H1 (cell line): ENCODE measurements at regions not wholly inside any gene's neighbourhood (a gene's known extent, or its start where the extent isn't known, plus 50 kb on each side); places are given as distances from the start of the nearest gene placed in this dataset.

Experiments used
- BCL11A ChIP-seq, 2 experiments: IDR thresholded peaks; one replicate each; pipeline ENCODE4 v1.6.1; 2011; ENCODE audit warnings: low read depth in 2 of 2, low read length in 2 of 2, mild to moderate bottlenecking in 2 of 2
- CREB1 ChIP-seq: IDR thresholded peaks from 2 replicates; pipeline ENCODE4 v1.6.1; 2012; ENCODE audit warnings: inconsistent platforms
- CTCF ChIP-seq, 3 experiments: IDR thresholded peaks; 1 replicate in 2 of 3; 2 replicates in 1 of 3; pipeline versions ENCODE4 v1.5.1 to v1.6.1; 2011; ENCODE audit warnings: low read length in 3 of 3, mild to moderate bottlenecking in 3 of 3, inconsistent platforms in 2 of 3, low read depth in 1 of 3, moderate library complexity in 1 of 3; ENCODE audit not compliant: insufficient read depth in 1 of 3; ENCODE audit errors: control extremely low read depth in 1 of 3
- EGR1 ChIP-seq: IDR thresholded peaks from 2 replicates; pipeline ENCODE4 v1.6.1; 2011; ENCODE audit warnings: low read depth, low read length, borderline replicate concordance
- EP300 ChIP-seq, 2 experiments: IDR thresholded peaks; 1 replicate in 1 of 2; 2 replicates in 1 of 2; pipeline ENCODE4 v1.6.1; 2011 to 2012; ENCODE audit warnings: low read depth in 2 of 2, low read length in 2 of 2, mild to moderate bottlenecking in 2 of 2, borderline replicate concordance in 1 of 2, inconsistent platforms in 1 of 2, moderate library complexity in 1 of 2
- EZH2 ChIP-seq: fragments of 200-600 bp; sonication (generic); IDR thresholded peaks from 2 replicates; pipeline ENCODE4 v1.7.1; 2012; ENCODE audit warnings: low read depth, mild to moderate bottlenecking, moderate library complexity, low read length, inconsistent platforms; ENCODE audit not compliant: severe bottlenecking
- POLR2AphosphoS5 ChIP-seq: IDR thresholded peaks from 2 replicates; pipeline ENCODE4 v1.6.1; 2011; ENCODE audit warnings: low read depth, low read length
- SUZ12 ChIP-seq: fragments of 200-600 bp; sonication (generic); IDR thresholded peaks from 2 replicates; pipeline ENCODE4 v1.6.1; 2012; ENCODE audit warnings: mild to moderate bottlenecking, inconsistent platforms, low read length, moderate library complexity, mixed read lengths

- TF ChIP-seq EGR1, result no peak
- no peak for TF ChIP-seq BCL11A (IDR thresholded peaks at IDR 0.05; ENCODE audit: low read depth in 2 of 2, low read length in 2 of 2)
- TF ChIP-seq POLR2AphosphoS5, result no peak
- no peak for TF ChIP-seq EP300 (IDR thresholded peaks at IDR 0.05; ENCODE audit: borderline replicate concordance in 1 of 2, low read depth in 2 of 2, low read length in 2 of 2)
- TF ChIP-seq CTCF (IDR thresholded peaks at IDR 0.05; ENCODE audit: control extremely low read depth in 1 of 3, insufficient read depth in 1 of 3, low read depth in 1 of 3, low read length in 3 of 3), result no peak
- TF ChIP-seq EZH2, result no peak
- TF ChIP-seq SUZ12, result no peak
- no peak for TF ChIP-seq CREB1
These were observed 93.5 kb upstream of the MLN start for GRCh38 chr6:33897189-33897780.
